Astrocyte (in vitro differentiated cells and primary cell): ENCODE measurements at regions not wholly inside any gene's neighbourhood (a gene's known extent, or its start where the extent isn't known, plus 50 kb on each side); places are given as distances from the start of the nearest gene placed in this dataset.
A peak's percentile ranks its signal among the peaks of the same experiment; 100 is the strongest.

Source experiments
- DNase-seq: peaks from one replicate; pipeline ENCODE4 v3.0.0-alpha.2; 2010; ENCODE audit warnings: low read depth
- FAIRE-seq: peaks from 2 replicates; lab custom pipeline; 2011; peaks lifted over from hg19 to GRCh38; lab: Jason Lieb, UNC
- H2AFZ ChIP-seq: 2 replicates; pipeline ENCODE4 v1.6.0; 2012; ENCODE audit warnings: low read depth, low read length, inconsistent platforms
- H3K27ac ChIP-seq: 2 replicates; pipeline ENCODE4 v1.5.1; 2011; ENCODE audit warnings: low read depth, low read length, inconsistent platforms
- H3K27me3 ChIP-seq: 2 replicates; pipeline ENCODE4 v1.6.0; 2011; ENCODE audit warnings: low read length, inconsistent platforms; ENCODE audit not compliant: insufficient read depth
- H3K36me3 ChIP-seq: 2 replicates; pipeline ENCODE4 v1.5.1; 2011; ENCODE audit warnings: low read length, inconsistent platforms; ENCODE audit not compliant: insufficient read depth
- H3K4me1 ChIP-seq: 2 replicates; pipeline ENCODE4 v1.5.1; 2011; ENCODE audit warnings: low read length, inconsistent platforms; ENCODE audit not compliant: insufficient read depth
- H3K4me2 ChIP-seq: 2 replicates; pipeline ENCODE4 v1.6.0; 2012; ENCODE audit warnings: low read length, inconsistent platforms
- H3K4me3 ChIP-seq: 2 replicates; pipeline ENCODE4 v1.5.1; 2011; ENCODE audit warnings: low read depth, mild to moderate bottlenecking, low read length, inconsistent platforms; ENCODE audit not compliant: insufficient read depth
- H3K79me2 ChIP-seq: 2 replicates; pipeline ENCODE4 v1.6.0; 2012; ENCODE audit warnings: mild to moderate bottlenecking, low read length, inconsistent platforms; ENCODE audit not compliant: insufficient read depth
- H3K9ac ChIP-seq: 2 replicates; pipeline ENCODE4 v1.6.0; 2012; ENCODE audit warnings: mild to moderate bottlenecking, low read length, inconsistent platforms
- H3K9me3 ChIP-seq: 2 replicates; pipeline ENCODE4 v1.5.1; 2012; ENCODE audit warnings: low read depth, mild to moderate bottlenecking, low read length, inconsistent platforms; ENCODE audit not compliant: insufficient read depth
- H4K20me1 ChIP-seq: 2 replicates; pipeline ENCODE4 v1.6.0; 2012; ENCODE audit warnings: low read length, inconsistent platforms; ENCODE audit not compliant: insufficient read depth
- H3K27ac Mint-ChIP-seq: one replicate; pipeline ENCODE4 v1.8.0; 2021; ENCODE audit warnings: mild to moderate bottlenecking, mixed read lengths; ENCODE audit not compliant: unreplicated experiment
- H3K27me3 Mint-ChIP-seq: one replicate; pipeline ENCODE4 v1.8.0; 2021; ENCODE audit warnings: low read depth, mixed read lengths; ENCODE audit not compliant: unreplicated experiment
- H3K36me3 Mint-ChIP-seq: one replicate; pipeline ENCODE4 v1.8.0; 2021; ENCODE audit warnings: low read depth, mixed read lengths; ENCODE audit not compliant: unreplicated experiment
- H3K4me1 Mint-ChIP-seq: one replicate; pipeline ENCODE4 v1.8.0; 2021; ENCODE audit warnings: low read depth, mixed read lengths; ENCODE audit not compliant: unreplicated experiment
- H3K4me3 Mint-ChIP-seq: one replicate; pipeline ENCODE4 v1.8.0; 2021; ENCODE audit warnings: mild to moderate bottlenecking, moderate library complexity, mixed read lengths; ENCODE audit not compliant: unreplicated experiment
- H3K9me3 Mint-ChIP-seq: one replicate; pipeline ENCODE4 v1.8.0; 2021; ENCODE audit warnings: mild to moderate bottlenecking, mixed read lengths; ENCODE audit not compliant: unreplicated experiment
- CTCF ChIP-seq: IDR thresholded peaks from 2 replicates; pipeline ENCODE4 v1.5.1; 2011; ENCODE audit warnings: low read depth, mild to moderate bottlenecking, inconsistent platforms, low read length, moderate library complexity; ENCODE audit not compliant: insufficient read depth
- EZH2 ChIP-seq: IDR thresholded peaks from 2 replicates; pipeline ENCODE4 v1.6.1; 2012; ENCODE audit warnings: mild to moderate bottlenecking, low read length, inconsistent platforms; ENCODE audit not compliant: insufficient read depth

GRCh38 chrX:39629001-39629400 lies 468.8 kb downstream of the BCOR start:
- Histone ChIP-seq H3K4me3 (no peak overlapping the region), H3K4me1 (no peaks in the 10 kb centered on the region), H4K20me1 (no peaks in the 10 kb centered on the region), H2AFZ (no peak overlapping the region), H3K36me3 (no peaks in the 10 kb centered on the region), H3K27ac (no peak overlapping the region), H3K9me3 (no peaks in the 10 kb centered on the region), H3K79me2 (no peaks in the 10 kb centered on the region), H3K4me2 (no peak overlapping the region), H3K27me3 (no peaks in the 10 kb centered on the region), H3K9ac (no peak overlapping the region)
- Mint-ChIP-seq H3K4me1 (peaks cover 11% of the 10 kb centered on the region), H3K27me3 (peaks cover 8% of the 10 kb centered on the region), H3K9me3 (peaks cover 5% of the 10 kb centered on the region), H3K4me3 (no peak overlapping the region), H3K27ac (no peak overlapping the region), H3K36me3 (peaks cover 3% of the 10 kb centered on the region)
- TF ChIP-seq CTCF, result no peak
- TF ChIP-seq EZH2, result no peak
- no peak for DNase-seq
- FAIRE-seq, result no peak

- H2AFZ ChIP-seq, result no peak overlapping the region
- H3K27me3 ChIP-seq, result no peaks in the 10 kb centered on the region
- TF ChIP-seq EZH2, result no peak
- TF ChIP-seq CTCF, result no peak
- H3K4me3 ChIP-seq, result no peak overlapping the region
- no peaks in the 10 kb centered on the region for H3K9me3 ChIP-seq
- Mint-ChIP-seq H3K27me3 (peaks cover 4% of the 10 kb centered on the region), H3K36me3 (no peaks in the 10 kb centered on the region), H3K4me1 (peaks cover 11% of the 10 kb centered on the region), H3K27ac (no peak overlapping the region), H3K4me3 (no peak overlapping the region), H3K9me3 (no peaks in the 10 kb centered on the region)
- no peaks in the 10 kb centered on the region for H4K20me1 ChIP-seq
- H3K27ac ChIP-seq, result no peak overlapping the region
- DNase-seq (no peak), FAIRE-seq (peak; percentile 20)
- no peak overlapping the region for H3K9ac ChIP-seq
- no peaks in the 10 kb centered on the region for H3K4me1 ChIP-seq
- H3K4me2 ChIP-seq, result no peak overlapping the region
- no peaks in the 10 kb centered on the region for H3K36me3 ChIP-seq
- H3K79me2 ChIP-seq, result no peaks in the 10 kb centered on the region
Observed at GRCh38 chrX:39630344-39630743, 467.4 kb downstream of the BCOR start.

GRCh38 chrX:39631276-39632229 lies 466.2 kb downstream of the BCOR start:
- Histone ChIP-seq H3K79me2 (no peaks in the 10 kb centered on the region), H3K9ac (no peak overlapping the region), H3K27ac (no peak overlapping the region), H2AFZ (no peak overlapping the region), H3K4me3 (no peak overlapping the region), H3K4me1 (no peaks in the 10 kb centered on the region), H3K9me3 (no peaks in the 10 kb centered on the region), H3K36me3 (no peaks in the 10 kb centered on the region), H3K4me2 (no peak overlapping the region), H4K20me1 (no peaks in the 10 kb centered on the region), H3K27me3 (no peaks in the 10 kb centered on the region)
- H3K4me1 Mint-ChIP-seq, result peaks cover 11% of the 10 kb centered on the region
- FAIRE-seq (peak; percentile 66), DNase-seq (no peak)
- no peak overlapping the region for H3K4me3 Mint-ChIP-seq
- no peaks in the 10 kb centered on the region for H3K9me3 Mint-ChIP-seq
- no peak for TF ChIP-seq CTCF
- H3K27me3 Mint-ChIP-seq, result peaks cover 4% of the 10 kb centered on the region
- H3K36me3 Mint-ChIP-seq, result no peaks in the 10 kb centered on the region
- H3K27ac Mint-ChIP-seq, result no peak overlapping the region
